GM06990 (cell line): ENCODE measurements at regions not wholly inside any gene's neighbourhood (a gene's known extent, or its start where the extent isn't known, plus 50 kb on each side); places are given as distances from the start of the nearest gene placed in this dataset.

Experiments
- DNase-seq: peaks from one replicate; pipeline ENCODE4 v3.0.0-alpha.2; 2011; ENCODE audit not compliant: insufficient read length; ENCODE audit errors: extremely low read depth
- H3K27me3 ChIP-seq: replicated peaks from 2 replicates; pipeline ENCODE4 v1.6.0; 2011; ENCODE audit warnings: low read length; ENCODE audit not compliant: control insufficient read depth, insufficient read depth
- H3K36me3 ChIP-seq: 2 replicates; pipeline ENCODE4 v1.5.1; 2011; ENCODE audit warnings: low read length; ENCODE audit not compliant: control insufficient read depth, insufficient read depth
- H3K4me3 ChIP-seq: replicated peaks from 2 replicates; pipeline ENCODE4 v1.5.1; 2011; ENCODE audit warnings: low read depth, mild to moderate bottlenecking, control low read depth, low read length
- CTCF ChIP-seq: IDR thresholded peaks from 2 replicates; pipeline ENCODE4 v1.5.1; 2011; ENCODE audit warnings: low read length, control low read depth, mild to moderate bottlenecking, inconsistent platforms; ENCODE audit not compliant: insufficient read depth, poor library complexity, severe bottlenecking

GRCh38 chr2:37560241-37560848, 111.1 kb downstream of the CDC42EP3 start:
- no peak for DNase-seq
- H3K36me3 ChIP-seq = no peaks in the 10 kb centered on the region
- H3K27me3 ChIP-seq = no peaks in the 10 kb centered on the region
- no peak for TF ChIP-seq CTCF
- no peak overlapping the region for H3K4me3 ChIP-seq

- DNase-seq = no peak
- no peak overlapping the region for H3K4me3 ChIP-seq
- TF ChIP-seq CTCF = no peak
- no peaks in the 10 kb centered on the region for H3K36me3 ChIP-seq
- H3K27me3 ChIP-seq = no peaks in the 10 kb centered on the region
Measured at GRCh38 chr2:37560863-37561614, 110.4 kb downstream of the CDC42EP3 start.

- TF ChIP-seq CTCF = no peak
- Histone ChIP-seq H3K36me3 (no peaks in the 10 kb centered on the region), H3K4me3 (no peak overlapping the region), H3K27me3 (no peaks in the 10 kb centered on the region)
- DNase-seq = no peak
Measured at GRCh38 chr2:37561615-37562569, 109.5 kb downstream of the CDC42EP3 start.

GRCh38 chr2:37563375-37564015, 107.9 kb downstream of the CDC42EP3 start:
- no peak for TF ChIP-seq CTCF
- no peak overlapping the region for H3K4me3 ChIP-seq
- no peaks in the 10 kb centered on the region for H3K27me3 ChIP-seq
- no peak for DNase-seq
- H3K36me3 ChIP-seq = no peaks in the 10 kb centered on the region

GRCh38 chr2:37564356-37564755, 107.1 kb downstream of the CDC42EP3 start:
- DNase-seq = no peak
- Histone ChIP-seq H3K36me3 (no peaks in the 10 kb centered on the region), H3K27me3 (no peaks in the 10 kb centered on the region), H3K4me3 (no peak overlapping the region)
- TF ChIP-seq CTCF = no peak
